GM12864 (cell line): ENCODE measurements at regions not wholly inside any gene's neighbourhood (a gene's known extent, or its start where the extent isn't known, plus 50 kb on each side); places are given as distances from the start of the nearest gene placed in this dataset.

Experiments
- DNase-seq: peaks from one replicate; pipeline ENCODE4 v3.0.0-alpha.2; 2011; ENCODE audit warnings: low read depth
- H3K4me3 ChIP-seq: 2 replicates; pipeline ENCODE4 v1.5.1; 2011; ENCODE audit warnings: mild to moderate bottlenecking, low read depth, low read length, control low read depth
- TF ChIP-seq, protein P1 (sequence below): IDR thresholded peaks from 2 replicates; pipeline ENCODE4 v1.5.1; 2011; ENCODE audit warnings: low read depth, mild to moderate bottlenecking, moderate library complexity, low read length, control low read depth, inconsistent platforms; ENCODE audit errors: missing control alignments

DNA sequence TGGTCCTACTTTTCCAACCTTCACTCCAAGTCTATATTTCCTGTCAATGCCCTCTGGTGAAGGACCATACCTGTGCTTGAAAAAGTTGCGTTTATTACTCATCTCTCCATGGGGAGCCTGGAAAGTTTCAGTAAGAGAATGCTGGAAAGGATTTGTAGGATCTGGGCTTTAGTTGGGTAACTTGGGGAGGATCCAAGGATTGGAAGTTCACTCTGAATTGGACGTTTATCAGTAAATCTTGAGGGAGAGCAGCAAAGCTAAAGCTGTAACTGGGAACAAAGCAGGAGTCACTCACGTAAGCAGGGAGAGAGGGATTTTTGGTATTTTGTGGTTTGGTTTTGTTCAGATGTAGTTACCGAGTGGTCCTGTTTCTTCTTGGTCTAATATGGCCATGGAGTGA is 51.4 kb upstream of the NPVF start:
- DNase-seq: no peak
- TF ChIP-seq, protein P1, sequence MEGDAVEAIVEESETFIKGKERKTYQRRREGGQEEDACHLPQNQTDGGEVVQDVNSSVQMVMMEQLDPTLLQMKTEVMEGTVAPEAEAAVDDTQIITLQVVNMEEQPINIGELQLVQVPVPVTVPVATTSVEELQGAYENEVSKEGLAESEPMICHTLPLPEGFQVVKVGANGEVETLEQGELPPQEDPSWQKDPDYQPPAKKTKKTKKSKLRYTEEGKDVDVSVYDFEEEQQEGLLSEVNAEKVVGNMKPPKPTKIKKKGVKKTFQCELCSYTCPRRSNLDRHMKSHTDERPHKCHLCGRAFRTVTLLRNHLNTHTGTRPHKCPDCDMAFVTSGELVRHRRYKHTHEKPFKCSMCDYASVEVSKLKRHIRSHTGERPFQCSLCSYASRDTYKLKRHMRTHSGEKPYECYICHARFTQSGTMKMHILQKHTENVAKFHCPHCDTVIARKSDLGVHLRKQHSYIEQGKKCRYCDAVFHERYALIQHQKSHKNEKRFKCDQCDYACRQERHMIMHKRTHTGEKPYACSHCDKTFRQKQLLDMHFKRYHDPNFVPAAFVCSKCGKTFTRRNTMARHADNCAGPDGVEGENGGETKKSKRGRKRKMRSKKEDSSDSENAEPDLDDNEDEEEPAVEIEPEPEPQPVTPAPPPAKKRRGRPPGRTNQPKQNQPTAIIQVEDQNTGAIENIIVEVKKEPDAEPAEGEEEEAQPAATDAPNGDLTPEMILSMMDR: no peak
- no peak overlapping the region for H3K4me3 ChIP-seq

DNA sequence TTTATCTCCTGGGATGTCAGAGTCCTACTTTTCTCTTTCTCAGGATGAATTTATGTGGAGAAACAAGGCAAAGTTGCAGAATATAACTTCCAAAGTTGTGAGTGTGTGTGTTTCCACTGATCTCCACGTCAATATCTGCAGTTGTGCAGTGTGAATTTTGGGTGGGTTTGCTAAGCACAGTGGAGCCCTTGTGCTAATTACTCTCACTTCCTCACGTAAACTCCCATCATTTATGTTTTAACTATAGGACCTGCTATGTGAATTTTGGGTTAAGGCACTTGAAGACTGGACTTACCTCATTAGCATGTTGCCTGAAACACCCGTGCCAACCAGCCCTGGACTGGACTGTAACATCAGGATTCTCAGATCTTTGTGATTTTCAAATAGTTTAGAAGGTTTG is 51.9 kb upstream of the NPVF start:
- H3K4me3 ChIP-seq: no peak overlapping the region
- no peak for DNase-seq
- TF ChIP-seq, protein P1: no peak

DNA sequence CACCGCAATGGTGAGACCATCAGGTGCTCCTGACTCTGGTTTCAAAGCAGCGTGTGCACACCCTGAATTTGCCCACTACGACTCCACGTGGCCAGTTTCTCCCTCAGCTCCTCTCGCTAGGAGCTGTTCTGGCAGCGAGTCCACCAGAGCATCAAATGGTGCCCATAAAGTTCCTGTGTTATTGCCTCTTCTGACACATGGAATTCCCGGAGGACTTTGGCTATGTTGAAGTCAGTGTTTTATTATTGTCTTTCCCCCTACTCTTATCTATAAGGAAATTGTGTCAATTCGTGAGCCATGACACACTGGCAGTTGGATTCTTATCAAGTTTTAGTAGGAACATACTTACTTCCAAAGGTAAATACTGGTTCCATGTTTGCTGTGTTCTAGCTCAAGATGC is 53.9 kb upstream of the NPVF start:
- DNase-seq: no peak
- H3K4me3 ChIP-seq: no peak overlapping the region
- TF ChIP-seq, protein P1: no peak

DNA sequence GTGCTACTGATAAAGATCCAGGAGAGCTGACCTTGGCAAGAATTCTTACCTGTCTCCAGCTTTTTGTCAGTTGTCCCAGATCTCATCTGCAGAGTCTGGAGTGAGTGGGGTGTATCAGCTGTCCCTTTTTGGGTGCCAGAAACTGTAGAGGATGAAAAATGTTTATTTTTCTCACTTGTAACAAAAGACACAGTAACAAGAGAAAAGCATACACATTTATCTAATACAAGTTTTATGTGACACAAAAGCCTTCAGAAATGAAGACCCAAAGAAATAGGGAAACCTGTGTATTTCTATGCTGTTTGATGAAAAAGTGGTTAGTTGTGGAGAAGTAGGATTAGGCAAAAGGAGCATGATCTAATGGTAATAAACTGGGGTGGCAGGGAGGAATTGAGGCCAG is 58.5 kb upstream of the NPVF start:
- DNase-seq: no peak
- no peak overlapping the region for H3K4me3 ChIP-seq
- TF ChIP-seq, protein P1: no peak

DNA sequence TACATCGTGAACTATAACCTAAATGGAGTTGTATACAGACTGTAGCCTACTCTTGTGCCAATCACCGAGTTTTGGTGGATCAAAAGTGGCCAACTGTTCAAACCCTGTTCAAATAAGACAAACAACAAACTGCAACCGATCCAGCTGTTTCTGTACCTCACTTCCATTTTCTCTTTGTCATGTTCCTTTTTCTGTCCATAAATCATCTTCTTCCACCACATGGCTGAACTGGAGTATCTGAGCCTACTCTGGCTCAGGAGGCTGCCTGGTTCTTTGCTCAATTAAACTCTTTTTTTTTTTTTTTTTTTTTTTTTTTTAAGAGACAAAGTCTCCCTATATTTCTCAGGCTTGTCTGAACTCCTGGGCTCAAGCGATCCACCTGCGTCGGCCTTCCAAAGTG is 59.0 kb upstream of the NPVF start:
- no peak overlapping the region for H3K4me3 ChIP-seq
- no peak for DNase-seq
- TF ChIP-seq, protein P1: no peak

DNA sequence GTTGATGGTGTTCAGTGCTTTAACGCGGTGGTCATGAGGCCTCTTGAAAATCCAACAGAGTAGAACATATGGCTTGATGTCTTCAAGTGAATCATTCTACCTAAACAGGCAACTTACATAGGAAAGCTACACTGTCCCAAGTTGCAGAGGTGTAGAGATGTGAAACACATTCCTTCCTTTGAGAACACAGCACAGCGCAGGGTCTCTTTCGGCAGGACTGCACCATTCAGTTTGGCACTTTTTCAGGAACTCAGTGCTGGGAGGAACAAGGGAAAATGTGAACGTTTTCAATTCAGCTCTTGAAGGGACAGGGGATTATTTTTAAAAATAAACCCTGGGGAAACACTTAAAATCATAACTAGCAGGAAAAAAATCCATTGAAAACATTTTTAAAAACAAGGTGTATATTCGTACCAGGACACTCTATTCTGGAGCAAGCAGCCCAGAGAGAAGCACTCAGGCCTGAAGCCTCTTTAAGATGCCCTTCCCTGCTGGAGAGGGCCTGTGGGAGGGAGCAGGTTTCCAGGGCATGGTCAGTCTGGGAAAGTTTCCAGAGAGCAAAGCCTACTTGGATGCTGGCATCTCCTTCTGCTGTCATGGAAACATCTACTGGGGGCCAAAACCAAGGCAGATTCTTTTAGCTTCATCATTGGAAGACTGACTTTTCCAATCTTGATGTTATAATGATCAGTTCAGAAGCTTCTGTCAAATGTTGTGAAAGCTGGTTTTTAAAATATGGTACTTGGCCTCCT is 60.4 kb upstream of the NPVF start:
- TF ChIP-seq, protein P1: no peak
- no peak for DNase-seq
- H3K4me3 ChIP-seq: no peak overlapping the region

DNA sequence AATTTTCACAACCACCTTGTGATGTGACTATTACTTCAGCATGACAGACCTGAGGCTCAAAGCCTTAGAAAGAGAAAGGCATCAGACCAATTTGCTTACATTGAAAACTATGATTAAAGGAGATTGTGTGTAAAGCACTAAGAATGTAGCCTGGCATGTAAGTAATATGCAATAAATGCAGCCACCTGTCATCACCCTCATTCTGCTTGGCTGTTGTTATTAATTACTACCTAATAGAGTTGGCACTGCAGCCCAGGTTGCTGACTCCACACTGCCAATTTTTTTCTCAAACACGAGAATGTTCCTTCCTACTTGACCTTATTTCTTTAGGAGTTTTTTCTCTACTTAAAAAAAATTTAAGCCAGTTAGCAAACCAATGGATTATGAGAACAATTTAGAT is 61.2 kb upstream of the NPVF start:
- TF ChIP-seq, protein P1: no peak
- no peak for DNase-seq
- H3K4me3 ChIP-seq: no peak overlapping the region
